Stimulated activated CD4-positive, alpha-beta T cell treated with anti-CD3 and anti-CD28 coated beads, Interleukin-1b, Interleukin-23, amount 100 ng/mL, for 48 hours (primary cell): ENCODE measurements at regions not wholly inside any gene's neighbourhood (a gene's known extent, or its start where the extent isn't known, plus 50 kb on each side); places are given as distances from the start of the nearest gene placed in this dataset.

Source experiments
- DNase-seq: peaks from one replicate; pipeline ENCODE4 v3.0.0-alpha.2; 2020

GRCh38 chr2:82591718-82592117 lies 1867.4 kb downstream of the SUCLG1 start:
- DNase-seq: no peak

- DNase-seq: no peak
Observed at GRCh38 chr2:82576656-82577055, 1882.4 kb downstream of the SUCLG1 start.

- DNase-seq: no peak
Observed at GRCh38 chr2:82539280-82539621, 1919.8 kb downstream of the SUCLG1 start.

- DNase-seq: no peak
Observed at GRCh38 chr2:82538590-82539279, 1920.3 kb downstream of the SUCLG1 start.

- no peak for DNase-seq
Observed at GRCh38 chr2:82528288-82528687, 1930.8 kb downstream of the SUCLG1 start.

GRCh38 chr2:82527124-82527523 lies 1932.0 kb downstream of the SUCLG1 start:
- DNase-seq: no peak

GRCh38 chr2:82526277-82526676 lies 1932.8 kb downstream of the SUCLG1 start:
- DNase-seq: no peak

- DNase-seq: no peak
Observed at GRCh38 chr2:82525744-82526143, 1933.3 kb downstream of the SUCLG1 start.

GRCh38 chr2:82524826-82525225 lies 1934.3 kb downstream of the SUCLG1 start:
- DNase-seq: no peak

GRCh38 chr2:82511894-82512293 lies 1947.2 kb downstream of the SUCLG1 start:
- DNase-seq: no peak

- DNase-seq: no peak
Observed at GRCh38 chr2:82508702-82509101, 1950.4 kb downstream of the SUCLG1 start.

GRCh38 chr2:82507657-82508056 lies 1951.4 kb downstream of the SUCLG1 start:
- no peak for DNase-seq

- DNase-seq: no peak
Observed at GRCh38 chr2:82501217-82501616, 1957.9 kb downstream of the SUCLG1 start.

GRCh38 chr2:82498777-82499443 lies 1960.2 kb downstream of the SUCLG1 start:
- no peak for DNase-seq

- no peak for DNase-seq
Observed at GRCh38 chr2:82494739-82495138, 1964.3 kb downstream of the SUCLG1 start.

GRCh38 chr2:82491591-82491990 lies 1967.5 kb downstream of the SUCLG1 start:
- DNase-seq: no peak

GRCh38 chr2:82487354-82487753 lies 1971.7 kb downstream of the SUCLG1 start:
- no peak for DNase-seq

GRCh38 chr2:82485701-82486100 lies 1973.4 kb downstream of the SUCLG1 start:
- no peak for DNase-seq

- no peak for DNase-seq
Observed at GRCh38 chr2:82481207-82481606, 1977.9 kb downstream of the SUCLG1 start.

GRCh38 chr2:82478641-82479040 lies 1980.4 kb downstream of the SUCLG1 start:
- no peak for DNase-seq

- DNase-seq: no peak
Observed at GRCh38 chr2:82476094-82476493, 1983.0 kb downstream of the SUCLG1 start.

- DNase-seq: no peak
Observed at GRCh38 chr2:82428251-82428650, 2030.8 kb downstream of the SUCLG1 start.

- DNase-seq: no peak
Observed at GRCh38 chr2:82412021-82412420, 2047.1 kb downstream of the SUCLG1 start.

GRCh38 chr2:82411071-82411470 lies 2048.0 kb downstream of the SUCLG1 start:
- no peak for DNase-seq

- DNase-seq: no peak
Observed at GRCh38 chr2:82395531-82395930, 2063.5 kb downstream of the SUCLG1 start.
